ENCODE measurements at regions not wholly inside any gene's neighbourhood (a gene's known extent, or its start where the extent isn't known, plus 50 kb on each side); places are given as distances from the start of the nearest gene placed in this dataset.
"Not testable (repeated sequence)": the region's sequence is repeated elsewhere in the genome, so short reads cannot be mapped to it uniquely, and the experiment has no call there.

DNA sequence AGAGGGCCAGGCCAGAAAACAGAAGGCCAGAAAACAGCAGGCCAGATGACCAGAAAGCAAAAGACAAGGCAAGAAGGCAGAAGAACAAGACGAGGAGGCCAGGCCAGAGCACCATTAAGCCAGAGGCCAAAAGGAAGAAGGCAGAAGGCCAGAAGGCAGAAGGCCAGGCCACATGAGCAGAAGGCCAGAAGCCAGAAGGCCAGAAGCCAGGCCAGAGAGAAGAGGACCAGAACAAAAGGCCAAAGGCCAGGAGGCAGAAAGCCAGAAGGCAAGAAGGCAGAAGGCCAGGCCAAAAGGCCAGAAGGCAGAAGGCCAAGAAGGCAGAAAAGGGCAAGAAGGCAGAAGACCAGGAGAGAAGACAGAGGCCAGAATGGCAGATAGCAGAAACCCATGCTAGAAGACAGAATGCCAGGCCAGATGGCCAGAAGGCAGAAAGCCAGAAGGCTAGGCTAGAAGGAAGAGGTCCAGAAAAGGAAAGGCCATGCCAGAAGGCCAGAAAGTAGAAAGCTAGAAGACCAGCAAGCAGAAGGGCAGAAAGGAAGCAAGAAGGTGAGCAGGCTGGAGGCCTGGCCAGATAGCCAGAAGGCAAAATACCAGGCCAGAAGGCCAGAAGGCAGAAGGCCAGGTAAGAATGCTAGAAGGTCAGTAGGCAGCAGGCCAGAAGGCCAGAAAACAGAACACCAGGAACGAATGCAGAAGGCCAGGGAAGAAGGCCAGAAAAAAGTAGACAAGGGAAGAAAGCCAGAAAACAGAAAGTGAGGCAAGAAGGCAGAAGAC, 187.6 kb downstream of the TUBA3C start:
- DNase-seq (ENCODE audit: low spot score): no peak

GRCh38 chr13:18992791-18993190, 188.8 kb downstream of the TUBA3C start:
- no peak for DNase-seq (ENCODE audit: low spot score)

GRCh38 chr13:18991060-18991459, 190.6 kb downstream of the TUBA3C start:
- no peak for DNase-seq (ENCODE audit: low spot score)

GRCh38 chr13:18978447-18978846, 203.2 kb downstream of the TUBA3C start:
- no peak for DNase-seq (ENCODE audit: low spot score)

GRCh38 chr13:18977857-18978256, 203.8 kb downstream of the TUBA3C start:
- no peak for DNase-seq (ENCODE audit: low spot score)

GRCh38 chr13:18971576-18972219, 209.9 kb downstream of the TUBA3C start:
- DNase-seq (ENCODE audit: low spot score): no peak

DNA sequence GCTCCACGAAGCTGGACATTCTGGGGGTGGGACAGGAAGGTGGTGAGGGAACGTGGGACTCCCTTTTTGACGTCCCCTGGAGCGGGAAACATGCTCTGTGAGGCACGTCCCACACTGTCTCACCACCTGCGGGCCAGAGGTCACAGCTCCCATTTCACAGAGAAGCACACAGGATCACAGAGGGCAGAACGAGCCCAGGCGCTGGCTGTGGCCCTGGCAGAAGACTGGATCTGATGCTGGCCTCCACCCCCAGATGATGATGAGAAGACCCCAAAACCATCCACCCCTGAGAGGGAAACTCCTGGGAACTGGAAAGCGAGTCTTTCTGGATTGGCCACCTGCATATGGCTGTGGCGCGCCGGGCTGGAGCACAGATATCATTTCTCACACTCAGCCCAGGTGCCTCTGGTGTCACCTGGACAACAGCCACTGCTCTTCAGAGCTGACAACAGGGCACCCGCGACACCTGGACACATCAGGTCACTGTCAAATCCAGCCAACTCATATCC, 216.2 kb downstream of the TUBA3C start:
- DNase-seq (ENCODE audit: low spot score): no peak

- DNase-seq (ENCODE audit: low spot score): no peak
Measured at GRCh38 chr13:18964942-18965341, 216.7 kb downstream of the TUBA3C start.

DNA sequence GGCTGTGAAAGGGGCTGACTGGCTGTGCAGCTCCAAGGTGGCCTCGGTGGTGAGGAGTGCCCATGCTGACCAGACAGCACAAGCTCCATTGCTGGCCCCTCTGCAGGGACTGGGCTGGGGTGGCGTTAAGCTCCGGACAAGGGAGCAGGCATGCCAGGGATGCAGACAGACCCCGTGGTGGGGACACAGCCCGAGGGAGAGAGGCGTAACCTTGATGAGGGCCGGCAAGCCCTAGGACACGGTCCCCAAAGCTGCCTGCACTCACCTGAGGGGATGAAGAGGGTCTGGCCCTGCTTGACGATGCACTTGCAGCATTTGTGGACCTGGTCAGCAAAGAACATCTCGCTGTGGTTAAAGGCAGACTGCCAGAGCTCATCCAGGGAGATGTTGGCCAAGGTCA, 217.9 kb downstream of the TUBA3C start:
- not testable (repeated sequence) for DNase-seq (ENCODE audit: low spot score)

DNA sequence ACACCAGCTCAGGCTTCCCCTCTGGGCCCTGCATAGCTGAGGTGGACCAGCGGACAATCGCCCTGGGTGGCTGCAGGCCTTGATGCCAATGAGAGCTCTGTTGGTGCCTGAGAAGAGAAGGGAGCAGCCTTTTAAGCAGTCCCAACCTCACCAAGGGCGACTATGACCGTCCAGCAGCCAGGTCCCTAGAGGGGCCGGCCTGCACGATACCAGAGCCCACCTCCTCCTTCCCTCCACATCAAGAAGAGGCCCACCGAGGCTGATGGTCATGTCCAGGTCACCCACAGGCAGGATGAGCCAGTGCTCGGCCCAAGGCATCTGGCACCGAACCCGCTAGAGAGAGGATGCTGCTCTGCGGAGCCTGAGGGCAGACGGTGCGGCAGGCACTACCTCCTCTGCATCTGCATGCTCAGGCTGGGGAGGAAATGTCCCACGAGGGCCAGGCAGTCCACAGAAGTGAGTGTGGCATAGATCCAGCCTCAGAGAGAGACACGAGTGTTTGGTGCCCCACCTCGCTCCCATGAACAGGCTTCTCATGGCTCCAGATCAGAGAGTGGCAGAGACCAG, 219.4 kb downstream of the TUBA3C start:
- no peak for DNase-seq (ENCODE audit: low spot score)

DNA sequence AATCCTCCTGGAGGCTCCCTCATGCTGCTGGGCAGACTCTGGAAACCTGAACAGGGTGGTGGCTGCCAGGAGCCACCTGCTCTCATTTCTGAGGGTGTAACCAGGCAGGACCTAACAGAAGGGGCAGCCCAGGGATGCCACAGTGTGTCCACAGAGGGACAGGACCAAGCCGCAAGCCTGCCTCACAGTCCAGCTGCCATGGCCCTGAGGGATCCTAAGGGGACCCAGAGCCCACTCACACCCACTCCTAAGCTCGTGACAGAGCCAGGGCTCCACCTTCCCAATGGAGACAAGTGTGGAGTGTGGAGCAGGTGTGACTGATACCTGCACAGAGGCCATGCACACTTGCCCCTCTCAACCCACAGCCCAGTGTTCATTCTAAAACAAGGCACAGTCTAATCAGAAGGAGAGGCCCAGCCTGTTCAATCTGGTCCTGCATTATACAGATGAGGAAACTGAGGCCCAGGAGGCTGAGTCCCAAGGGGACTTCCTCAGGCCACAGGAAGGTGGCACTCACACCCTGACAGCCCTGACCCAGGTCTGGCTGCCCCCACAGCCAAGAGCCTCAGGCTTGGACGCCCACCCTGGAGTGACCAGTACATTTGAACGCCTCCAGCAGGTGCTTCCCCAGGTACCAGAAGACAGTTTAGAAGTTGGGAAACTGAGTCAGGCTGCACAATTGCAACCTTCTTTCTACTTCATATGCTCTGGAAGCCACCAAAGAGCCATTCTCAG, 220.1 kb downstream of the TUBA3C start:
- no peak for DNase-seq (ENCODE audit: low spot score)

GRCh38 chr13:18960637-18961227, 220.9 kb downstream of the TUBA3C start:
- DNase-seq (ENCODE audit: low spot score): no peak

DNA sequence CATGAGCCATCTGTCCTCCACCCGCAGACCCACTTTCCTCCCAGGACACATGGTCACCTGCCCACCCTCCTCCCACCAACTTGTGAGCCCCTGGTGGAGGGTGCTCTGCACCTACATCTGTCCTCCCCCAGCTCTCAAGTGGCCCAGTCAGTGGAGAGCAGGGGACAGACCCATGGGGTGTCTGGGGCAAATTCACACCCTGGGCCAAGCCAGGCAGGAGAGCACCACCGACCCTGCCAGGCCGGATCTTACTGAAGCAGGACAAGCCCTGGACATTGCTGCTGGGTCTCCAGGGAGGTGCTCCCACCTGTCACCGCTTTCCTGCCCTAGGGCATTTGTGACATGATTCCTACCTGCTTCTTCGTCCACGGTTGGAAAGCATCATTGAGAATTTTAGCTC, 221.6 kb downstream of the TUBA3C start:
- no peak for DNase-seq (ENCODE audit: low spot score)

GRCh38 chr13:18959229-18959628, 222.4 kb downstream of the TUBA3C start:
- no peak for DNase-seq (ENCODE audit: low spot score)

- no peak for DNase-seq (ENCODE audit: low spot score)
Measured at GRCh38 chr13:18956473-18957078, 225.0 kb downstream of the TUBA3C start.

DNA sequence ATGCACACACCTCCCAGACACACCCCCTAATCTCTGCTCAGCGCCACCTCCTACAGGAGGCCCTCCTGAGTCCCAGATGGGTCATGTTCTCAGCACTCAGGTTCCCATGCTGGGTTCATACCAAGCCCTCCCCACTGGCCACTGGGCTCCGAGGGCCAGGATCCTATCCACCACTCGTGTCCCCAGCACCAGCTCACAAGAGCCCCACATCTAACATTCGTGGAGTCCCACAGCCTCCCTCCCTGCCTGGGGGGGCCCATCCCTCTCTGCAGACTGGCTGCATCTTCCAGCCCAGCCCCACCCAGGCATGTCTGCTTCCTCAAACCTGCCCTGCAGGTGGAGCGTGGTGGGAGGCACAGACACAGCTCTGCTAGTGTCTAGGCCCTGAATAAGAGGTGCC, 227.4 kb downstream of the TUBA3C start:
- DNase-seq (ENCODE audit: low spot score): no peak

DNA sequence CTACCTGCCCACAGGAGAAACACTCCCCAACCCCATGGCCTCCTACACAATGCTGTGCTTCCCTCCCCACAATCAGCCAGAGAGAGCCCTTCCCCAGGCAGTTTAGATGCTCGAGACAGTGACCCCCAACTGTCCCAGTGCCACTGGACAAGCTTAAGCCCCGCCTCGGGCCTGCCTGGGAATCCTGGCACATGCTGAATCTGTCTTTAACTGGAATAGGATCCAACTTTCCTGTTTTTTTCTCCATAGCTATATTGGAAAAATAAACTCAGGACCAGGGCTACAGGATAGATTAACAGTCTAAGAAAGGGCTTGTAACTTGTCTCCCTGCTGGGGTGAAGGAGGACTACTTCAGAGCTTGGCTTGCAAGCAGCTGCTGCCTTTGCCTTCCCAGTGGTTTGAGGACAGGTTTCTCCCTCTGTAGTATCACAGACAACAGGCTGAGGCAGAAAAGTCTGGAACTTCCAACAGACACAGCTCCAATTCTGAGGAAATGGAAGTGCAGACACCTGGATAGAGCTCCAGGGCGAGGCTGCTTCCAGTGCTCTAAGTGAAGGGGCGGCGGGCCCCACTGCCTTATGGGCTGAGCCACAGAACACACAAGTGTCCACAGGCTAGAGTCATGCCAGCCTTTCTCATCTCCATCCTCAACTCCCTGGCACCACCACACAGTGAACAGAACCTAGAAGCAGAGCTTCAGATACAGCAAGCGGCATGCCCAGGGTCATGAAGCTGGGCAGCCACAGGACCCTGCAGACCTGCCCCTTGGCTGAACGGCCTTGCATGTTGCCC, 228.3 kb downstream of the TUBA3C start:
- DNase-seq (ENCODE audit: low spot score): no peak

DNA sequence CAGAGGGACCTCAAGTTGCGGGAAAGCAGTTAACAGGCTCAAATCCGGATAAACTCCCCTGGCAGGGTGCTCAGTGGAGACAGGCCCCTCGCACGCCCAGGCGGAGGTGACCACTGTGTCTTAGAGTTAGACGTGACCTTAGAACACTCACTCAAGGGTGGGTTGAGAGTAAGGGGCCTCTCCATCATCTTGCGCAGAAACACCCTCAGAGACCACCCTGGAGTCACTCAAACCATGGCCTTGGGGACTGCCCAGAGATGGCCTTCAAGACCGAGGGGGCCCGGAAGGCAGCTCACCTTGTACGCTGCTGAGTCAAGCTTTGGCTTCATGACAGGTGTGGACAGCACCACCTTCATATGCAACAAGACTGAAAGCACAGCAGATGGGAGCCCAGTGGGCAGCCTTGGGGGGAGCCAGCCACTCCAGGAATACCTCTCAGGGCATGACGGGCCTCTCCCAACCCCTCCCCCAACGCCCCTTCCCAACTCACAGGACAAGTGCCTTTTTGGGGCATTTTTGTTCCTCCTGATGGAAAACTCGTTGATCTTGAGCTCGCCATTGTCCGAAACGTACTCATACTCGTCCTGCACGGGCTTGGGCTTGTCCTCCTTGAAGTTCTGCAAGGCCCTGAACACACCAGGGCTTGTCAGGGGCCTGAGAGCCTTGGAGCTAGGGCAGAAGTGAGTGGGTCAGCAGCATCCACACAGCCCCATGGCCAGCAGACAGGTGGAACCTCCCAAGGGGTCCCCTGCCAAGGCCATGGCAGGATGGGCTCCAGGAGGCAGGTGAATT, 229.2 kb downstream of the TUBA3C start:
- no peak for DNase-seq (ENCODE audit: low spot score)

- no peak for DNase-seq (ENCODE audit: low spot score)
Measured at GRCh38 chr13:18951412-18951811, 230.2 kb downstream of the TUBA3C start.

DNA sequence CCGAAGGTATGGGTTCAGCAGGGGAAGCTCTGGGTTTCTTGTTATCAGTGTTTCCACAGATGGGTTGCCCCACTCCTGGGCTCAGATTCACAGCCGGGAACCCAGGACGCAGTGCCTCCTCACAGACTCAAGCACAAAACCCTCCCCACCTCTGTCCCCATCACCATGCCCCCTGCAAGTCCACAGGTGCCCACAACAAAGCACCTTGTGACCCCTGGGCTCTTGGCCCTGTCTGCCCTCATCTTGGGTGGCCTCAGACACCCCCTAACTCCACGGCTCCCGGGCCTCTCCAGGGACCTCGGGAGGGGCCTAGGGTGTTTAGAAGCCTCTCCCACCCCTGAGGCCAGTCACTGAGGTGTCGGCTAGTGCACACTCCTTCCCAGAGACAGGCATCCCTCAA, 231.7 kb downstream of the TUBA3C start:
- DNase-seq (ENCODE audit: low spot score): no peak

All from CD4-positive, alpha-beta T cell treated with Interleukin-2 at 100 ng/mL for 4 hours (primary cell).